GM12892 (cell line): ENCODE measurements at regions not wholly inside any gene's neighbourhood (a gene's known extent, or its start where the extent isn't known, plus 50 kb on each side); places are given as distances from the start of the nearest gene placed in this dataset.

Experiments used
- POLR2A ChIP-seq: IDR thresholded peaks from 2 replicates; pipeline ENCODE4 v1.6.1; 2011; ENCODE audit warnings: low read depth, low read length, control low read depth
- POLR2AphosphoS5 ChIP-seq: IDR thresholded peaks from 2 replicates; pipeline ENCODE4 v1.6.1; 2011; ENCODE audit warnings: low read depth, low read length, control low read depth

DNA sequence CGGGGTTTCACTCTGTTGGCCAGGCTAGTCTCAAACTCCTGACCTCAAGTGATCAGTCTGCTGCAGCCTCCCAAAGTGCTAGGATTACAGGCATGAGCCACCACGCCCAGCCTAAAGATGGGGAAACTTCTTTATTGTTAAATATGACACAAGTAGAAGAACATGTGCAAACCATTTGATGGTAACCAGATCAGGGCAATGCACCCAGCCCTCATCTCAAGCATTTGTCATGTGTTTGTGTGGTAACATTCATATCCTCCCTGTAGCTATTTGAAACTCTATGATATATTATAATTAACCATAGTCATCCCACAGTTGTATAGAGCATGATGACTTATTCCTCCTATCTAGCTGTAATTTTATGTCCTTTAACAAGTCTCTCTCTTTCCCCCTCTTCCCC, 119.5 kb upstream of the TMPRSS2 start:
- TF ChIP-seq POLR2A, result no peak
- no peak for TF ChIP-seq POLR2AphosphoS5
